HCT116 (cell line): ENCODE measurements at regions not wholly inside any gene's neighbourhood (a gene's known extent, or its start where the extent isn't known, plus 50 kb on each side); places are given as distances from the start of the nearest gene placed in this dataset.

Source experiments
- ATAC-seq: fragments of 200-7000 bp; cut with Tn5 transposase; 2 replicates; pipeline ENCODE4 v1.9.1; 2020; ENCODE audit warnings: mild to moderate bottlenecking, moderate library complexity
- BruUV-seq: library from RNA; stranded (reverse); fragments of 400-500 nt; replicated peaks from 2 replicates; lab custom pipeline; 2021; lab: Mats Ljungman, UMichigan
- CTCF ChIA-PET: fragments of 300-600 bp; sonication (Branson Sonifier 250); formaldehyde crosslinking; loops from one replicate; lab custom pipeline; 2021; ENCODE audit warnings: antibody characterized with exemption; lab: Charles Lee
- POLR2A ChIA-PET: fragments of 300-600, 350-600 bp; sonication (Branson Sonifier 250); formaldehyde crosslinking; loops from one replicate; lab custom pipeline; 2021; ENCODE audit warnings: antibody characterized with exemption; lab: Charles Lee
- RAD21 ChIA-PET, 2 experiments: fragments of 300-600 bp; sonication (Branson Sonifier 250); formaldehyde crosslinking; loops; one replicate each; lab custom pipeline; 2023; ENCODE audit warnings: low total read pairs in 2 of 2; ENCODE audit not compliant: uncharacterized antibody in 2 of 2, unreplicated experiment in 2 of 2, low non-redundant PET in 1 of 2; lab: Charles Lee
- DNase-seq: peaks from one replicate; pipeline ENCODE4 v3.0.0-alpha.2; 2010; ENCODE audit warnings: low read depth, low spot score
- H2AFZ ChIP-seq: fragments of 200-600 bp; shearing (Covaris generic), sonication (generic); 2 replicates; pipeline ENCODE4 v1.6.1; 2017; ENCODE audit warnings: low read depth, mixed run types, mixed read lengths, antibody characterized with exemption, low read length; ENCODE audit not compliant: poor library complexity, severe bottlenecking
- H3K27ac ChIP-seq: 2 replicates; pipeline ENCODE4 v1.5.1; 2012; ENCODE audit warnings: low read depth, low read length
- H3K27me3 ChIP-seq: fragments of 200-600 bp; sonication (generic); 2 replicates; pipeline ENCODE4 v1.6.1; 2016; ENCODE audit warnings: mixed run types, low read length, mixed read lengths; ENCODE audit not compliant: insufficient read depth
- H3K36me3 ChIP-seq, 2 experiments: fragments of 200-500 bp in 1 of 2; fragments of 200-600 bp in 1 of 2; sonication (Bioruptor generic) in 1 of 2; sonication (generic) in 1 of 2; 2 replicates each; pipeline versions ENCODE4 v1.5.1 to v1.6.1; 2014 to 2016; ENCODE audit warnings: low read length in 2 of 2, inconsistent platforms in 1 of 2, mixed read lengths in 1 of 2, mixed run types in 1 of 2; ENCODE audit not compliant: insufficient read depth in 2 of 2, control insufficient read depth in 1 of 2
- H3K4me1 ChIP-seq, 2 experiments: fragments of 200-600 bp in 1 of 2; sonication (generic) in 1 of 2; 2 replicates each; pipeline versions ENCODE4 v1.5.1 to v1.6.1; 2012 to 2017; ENCODE audit warnings: low read length in 2 of 2, inconsistent platforms in 1 of 2, mild to moderate bottlenecking in 1 of 2, mixed read lengths in 1 of 2, mixed run types in 1 of 2, moderate library complexity in 1 of 2; ENCODE audit not compliant: insufficient read depth in 2 of 2, control insufficient read depth in 1 of 2
- H3K4me2 ChIP-seq: fragments of 200-600 bp; sonication (generic); 2 replicates; pipeline ENCODE4 v1.6.1; 2017; ENCODE audit warnings: mixed run types, low read length, mixed read lengths
- H3K4me3 ChIP-seq, 2 experiments: fragments of 200-600 bp in 1 of 2; sonication (generic) in 1 of 2; replicated peaks in 1 of 2; 2 replicates each; pipeline ENCODE4 v1.5.1; 2011 to 2016; ENCODE audit warnings: low read length in 2 of 2, control low read depth in 1 of 2, low read depth in 1 of 2, mild to moderate bottlenecking in 1 of 2, mixed read lengths in 1 of 2, mixed run types in 1 of 2
- H3K79me2 ChIP-seq: fragments of 200-600 bp; sonication (generic); 2 replicates; pipeline ENCODE4 v1.6.1; 2017; ENCODE audit warnings: mild to moderate bottlenecking, mixed run types, low read length, moderate library complexity, mixed read lengths; ENCODE audit not compliant: insufficient read depth
- H3K9ac ChIP-seq: fragments of 200-600 bp; sonication (generic); 2 replicates; pipeline ENCODE4 v1.6.1; 2016; ENCODE audit warnings: low read length, mixed read lengths
- H3K9me2 ChIP-seq: fragments of 200-600 bp; sonication (generic), shearing (Covaris generic); 2 replicates; pipeline ENCODE4 v1.6.1; 2017; ENCODE audit warnings: mixed run types, mild to moderate bottlenecking, moderate library complexity; ENCODE audit not compliant: insufficient read depth
- H3K9me3 ChIP-seq, 2 experiments: fragments of 200-500 bp in 1 of 2; fragments of 200-600 bp in 1 of 2; sonication (Bioruptor generic) in 1 of 2; sonication (generic) in 1 of 2; 2 replicates each; pipeline ENCODE4 v1.6.1; 2014 to 2017; ENCODE audit warnings: low read length in 2 of 2, mixed read lengths in 2 of 2, inconsistent platforms in 1 of 2, low read depth in 1 of 2, mild to moderate bottlenecking in 1 of 2, mixed run types in 1 of 2, moderate library complexity in 1 of 2; ENCODE audit not compliant: control insufficient read depth in 1 of 2, insufficient read depth in 1 of 2
- H4K20me1 ChIP-seq: fragments of 200-600 bp; sonication (generic), shearing (Covaris generic); 2 replicates; pipeline ENCODE4 v1.6.1; 2017; ENCODE audit warnings: mixed run types, mild to moderate bottlenecking, moderate library complexity; ENCODE audit not compliant: insufficient read depth
- CBX3 ChIP-seq: IDR thresholded peaks from 2 replicates; pipeline ENCODE4 v1.6.1; 2012; ENCODE audit warnings: low read depth
- CEBPB ChIP-seq: IDR thresholded peaks from 2 replicates; pipeline ENCODE4 v1.6.1; 2012; ENCODE audit warnings: low read depth
- ELF1 ChIP-seq: IDR thresholded peaks from 2 replicates; pipeline ENCODE4 v1.6.1; 2012; ENCODE audit warnings: low read depth, borderline replicate concordance
- EZH2phosphoT487 ChIP-seq: fragments of 200-600 bp; IDR thresholded peaks from 2 replicates; pipeline ENCODE4 v1.6.1; 2018; ENCODE audit warnings: antibody characterized with exemption, borderline replicate concordance
- JUND ChIP-seq: IDR thresholded peaks from 2 replicates; pipeline ENCODE4 v1.6.1; 2012
- POLR2AphosphoS5 ChIP-seq: IDR thresholded peaks from 2 replicates; pipeline ENCODE4 v1.6.1; 2011; ENCODE audit warnings: mild to moderate bottlenecking, low read depth, low read length, moderate library complexity
- RAD21 ChIP-seq: IDR thresholded peaks from 2 replicates; pipeline ENCODE4 v1.6.1; 2012; ENCODE audit warnings: low read depth, mild to moderate bottlenecking
- SIN3A ChIP-seq: IDR thresholded peaks from 2 replicates; pipeline ENCODE4 v1.6.1; 2012; ENCODE audit warnings: low read depth
- SP1 ChIP-seq: IDR thresholded peaks from 2 replicates; pipeline ENCODE4 v1.6.1; 2012; ENCODE audit warnings: low read depth
- TCF7L2 ChIP-seq: IDR thresholded peaks from 2 replicates; pipeline ENCODE4 v1.7.0; 2011; ENCODE audit warnings: borderline replicate concordance, inconsistent platforms; ENCODE audit not compliant: insufficient read depth, insufficient read length; ENCODE audit errors: extremely low read depth
- YY1 ChIP-seq: IDR thresholded peaks from 2 replicates; pipeline ENCODE4 v1.6.1; 2011; ENCODE audit warnings: low read length, low read depth, moderate library complexity, mild to moderate bottlenecking; ENCODE audit not compliant: insufficient replicate concordance; ENCODE audit errors: extremely low read depth
- ZFX ChIP-seq: fragments of 450-650 bp; IDR thresholded peaks from 2 replicates; pipeline ENCODE4 v1.6.1; 2017
- ZNF274 ChIP-seq: fragments of 200-500 bp; sonication (Bioruptor generic); IDR thresholded peaks from 2 replicates; pipeline ENCODE4 v1.6.1; 2014; ENCODE audit warnings: mild to moderate bottlenecking, low read depth, low read length, inconsistent platforms
- intact Hi-C: fragments of 100-400 bp; cut with micrococcal nuclease; formaldehyde crosslinking; loops from 2 replicates; pipeline ENCODE4 v1.10.0; 2022
- TF ChIP-seq, protein P1 (sequence below), 3 experiments: fragments of 200-600 bp in 1 of 3; sonication (generic) in 1 of 3; IDR thresholded peaks in 2 of 3; conservative IDR thresholded peaks in 1 of 3; 2 replicates each; pipeline ENCODE4 v1.5.1; 2012 to 2017; ENCODE audit warnings: low read depth in 2 of 3, low read length in 2 of 3, antibody characterized with exemption in 1 of 3, borderline replicate concordance in 1 of 3, control low read depth in 1 of 3, mild to moderate bottlenecking in 1 of 3, mixed read lengths in 1 of 3, mixed run types in 1 of 3, moderate library complexity in 1 of 3; ENCODE audit not compliant: insufficient read depth in 1 of 3
- TF ChIP-seq, protein P2 (sequence below): IDR thresholded peaks from 2 replicates; pipeline ENCODE4 v1.6.1; 2012

DNA sequence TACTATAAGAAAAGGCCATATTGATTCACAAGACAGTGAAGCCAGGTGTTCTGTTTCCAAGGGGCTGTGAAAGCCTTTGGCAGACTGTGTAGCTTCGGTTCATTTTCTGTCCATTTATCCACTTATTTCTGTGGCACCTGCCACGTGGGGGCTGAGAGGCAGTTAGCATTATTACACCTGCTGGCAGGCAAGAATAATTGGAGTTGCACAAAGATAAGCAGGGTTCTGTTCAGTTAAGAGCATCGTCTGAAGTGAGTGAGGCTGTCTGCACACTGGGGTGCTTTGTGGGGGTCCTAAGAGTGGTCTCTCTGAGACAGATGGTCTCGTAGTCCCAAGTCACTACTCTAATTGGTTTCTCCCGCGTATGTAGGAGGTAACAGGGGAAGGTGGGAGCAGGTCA lies 60.6 kb upstream of the CCN6 start:
- Histone ChIP-seq H3K4me2 (no peak overlapping the region), H2AFZ (no peak overlapping the region), H3K36me3 (no peaks in the 10 kb centered on the region), H3K9me3 (no peaks in the 10 kb centered on the region), H3K27ac (no peak overlapping the region), H3K9me2 (no peaks in the 10 kb centered on the region), H3K27me3 (no peaks in the 10 kb centered on the region), H4K20me1 (no peaks in the 10 kb centered on the region), H3K4me3 (no peak overlapping the region), H3K4me1 (peaks cover 7 to 23% of the 10 kb centered on the region in 2 experiments; a peak in 3 of 4 replicates), H3K79me2 (no peaks in the 10 kb centered on the region), H3K9ac (no peak overlapping the region)
- intact Hi-C loops: no loop called here
- POLR2A ChIA-PET: no interaction called here
- BruUV-seq: no TSS peak
- TF ChIP-seq TCF7L2: no peak
- TF ChIP-seq POLR2AphosphoS5: no peak
- TF ChIP-seq CEBPB: no peak
- TF ChIP-seq, protein P1, sequence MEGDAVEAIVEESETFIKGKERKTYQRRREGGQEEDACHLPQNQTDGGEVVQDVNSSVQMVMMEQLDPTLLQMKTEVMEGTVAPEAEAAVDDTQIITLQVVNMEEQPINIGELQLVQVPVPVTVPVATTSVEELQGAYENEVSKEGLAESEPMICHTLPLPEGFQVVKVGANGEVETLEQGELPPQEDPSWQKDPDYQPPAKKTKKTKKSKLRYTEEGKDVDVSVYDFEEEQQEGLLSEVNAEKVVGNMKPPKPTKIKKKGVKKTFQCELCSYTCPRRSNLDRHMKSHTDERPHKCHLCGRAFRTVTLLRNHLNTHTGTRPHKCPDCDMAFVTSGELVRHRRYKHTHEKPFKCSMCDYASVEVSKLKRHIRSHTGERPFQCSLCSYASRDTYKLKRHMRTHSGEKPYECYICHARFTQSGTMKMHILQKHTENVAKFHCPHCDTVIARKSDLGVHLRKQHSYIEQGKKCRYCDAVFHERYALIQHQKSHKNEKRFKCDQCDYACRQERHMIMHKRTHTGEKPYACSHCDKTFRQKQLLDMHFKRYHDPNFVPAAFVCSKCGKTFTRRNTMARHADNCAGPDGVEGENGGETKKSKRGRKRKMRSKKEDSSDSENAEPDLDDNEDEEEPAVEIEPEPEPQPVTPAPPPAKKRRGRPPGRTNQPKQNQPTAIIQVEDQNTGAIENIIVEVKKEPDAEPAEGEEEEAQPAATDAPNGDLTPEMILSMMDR (IDR thresholded peaks at IDR 0.05 in 2 of 3, conservative IDR thresholded peaks at IDR 0.05 in 1 of 3; ENCODE audit: borderline replicate concordance in 1 of 3, insufficient read depth in 1 of 3, low read depth in 2 of 3, low read length in 2 of 3): no peak
- TF ChIP-seq ELF1: no peak
- no peak for TF ChIP-seq ZFX
- TF ChIP-seq ZNF274: no peak
- TF ChIP-seq SP1: no peak
- TF ChIP-seq EZH2phosphoT487: no peak
- no peak for TF ChIP-seq RAD21
- no peak for TF ChIP-seq CBX3
- TF ChIP-seq JUND: no peak
- no peak for TF ChIP-seq SIN3A
- TF ChIP-seq, protein P2, sequence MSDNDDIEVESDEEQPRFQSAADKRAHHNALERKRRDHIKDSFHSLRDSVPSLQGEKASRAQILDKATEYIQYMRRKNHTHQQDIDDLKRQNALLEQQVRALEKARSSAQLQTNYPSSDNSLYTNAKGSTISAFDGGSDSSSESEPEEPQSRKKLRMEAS: no peak
- TF ChIP-seq YY1: no peak
- RAD21 ChIA-PET: no interaction called here
- CTCF ChIA-PET: no interaction called here
- ATAC-seq (no peak), DNase-seq (no peak)
